Esophagus muscularis mucosa (tissue), 4 donors: ENCODE measurements at regions not wholly inside any gene's neighbourhood (a gene's known extent, or its start where the extent isn't known, plus 50 kb on each side); places are given as distances from the start of the nearest gene placed in this dataset.

Experiments used
- DNase-seq: peaks from one replicate; pipeline ENCODE4 v3.0.0-alpha.2; 2017; ENCODE audit errors: extremely low spot score
- H3K27ac ChIP-seq, 4 donors: fragments of 200-600 bp; sonication (generic); replicated peaks in 1 of 4; 1 replicate in 3 of 4; 2 replicates in 1 of 4; pipeline ENCODE4 v1.5.1; 2016 to 2019; ENCODE audit warnings: mild to moderate bottlenecking in 1 of 4
- H3K27me3 ChIP-seq, 4 donors: fragments of 200-600 bp; sonication (generic); one replicate each; pipeline versions ENCODE4 v1.5.1 to v1.6.0; 2016 to 2019
- H3K36me3 ChIP-seq, 4 donors: fragments of 200-600 bp; sonication (generic); one replicate each; pipeline ENCODE4 v1.5.1; 2016 to 2019
- H3K4me1 ChIP-seq, 4 donors: fragments of 200-600 bp; sonication (generic); one replicate each; pipeline ENCODE4 v1.5.1; 2016 to 2019
- H3K4me3 ChIP-seq, 4 donors: fragments of 200-600 bp; sonication (generic); 1 replicate in 2 of 4; 2 replicates in 2 of 4; pipeline ENCODE4 v1.5.1; 2016 to 2019; ENCODE audit warnings: mild to moderate bottlenecking in 4 of 4, moderate library complexity in 1 of 4
- H3K9me3 ChIP-seq, 4 donors: fragments of 200-600 bp; sonication (generic); 1 replicate in 3 of 4; 2 replicates in 1 of 4; pipeline ENCODE4 v1.5.1; 2016 to 2019
- CTCF ChIP-seq, 3 experiments: fragments of 200-600 bp in 2 of 3; fragments of 450-650 bp in 1 of 3; sonication (generic) in 2 of 3; IDR thresholded peaks; one replicate each; pipeline ENCODE4 v1.5.1; 2017 to 2019; ENCODE audit warnings: antibody characterized with exemption in 3 of 3, mild to moderate bottlenecking in 2 of 3, moderate library complexity in 1 of 3
- EP300 ChIP-seq: sonication (generic); formaldehyde crosslinking; IDR thresholded peaks from one replicate; pipeline ENCODE4 v1.6.1; 2017; ENCODE audit warnings: antibody characterized with exemption
- POLR2A ChIP-seq: fragments of 450-650 bp; IDR thresholded peaks from one replicate; pipeline ENCODE4 v1.6.1; 2017; ENCODE audit warnings: antibody characterized with exemption, moderate library complexity, mild to moderate bottlenecking, low read depth
- POLR2AphosphoS5 ChIP-seq, 2 donors: sonication (generic); formaldehyde crosslinking; IDR thresholded peaks; one replicate each; pipeline ENCODE4 v1.6.1; 2017; ENCODE audit warnings: antibody characterized with exemption in 2 of 2
- WGBS: methylation state at CpG from one replicate; pipeline ENCODE4 v1.1.5; 2018; 5-methylcytosine and 5-hydroxymethylcytosine counted together
- intact Hi-C: fragments of 100-400 bp; cut with DNase I; formaldehyde crosslinking; loops from one replicate; pipeline ENCODE4 v1.15.1; 2023

GRCh38 chr17:55622547-55622946, 100.1 kb downstream of the TMEM100 start:
- H3K27ac ChIP-seq = no peak overlapping the region
- H3K9me3 ChIP-seq = no peaks in the 10 kb centered on the region
- H3K27me3 ChIP-seq = no peaks in the 10 kb centered on the region
- intact Hi-C loops = no loop called here
- H3K4me3 ChIP-seq = no peak overlapping the region
- no peak for DNase-seq
- no peaks in the 10 kb centered on the region for H3K36me3 ChIP-seq
- TF ChIP-seq POLR2AphosphoS5 (IDR thresholded peaks at IDR 0.05) = no peak
- no peak for TF ChIP-seq EP300
- TF ChIP-seq CTCF (IDR thresholded peaks at IDR 0.05) = no peak
- no peak for TF ChIP-seq POLR2A
- H3K4me1 ChIP-seq = no peaks in the 10 kb centered on the region
- WGBS = 74% methylated on average over 3 of the region's 3 CpGs

GRCh38 chr17:55620945-55621344, 101.7 kb downstream of the TMEM100 start:
- no peak for TF ChIP-seq EP300
- DNase-seq = no peak
- Histone ChIP-seq H3K27ac (no peak overlapping the region), H3K4me3 (no peak overlapping the region), H3K27me3 (no peaks in the 10 kb centered on the region), H3K4me1 (no peaks in the 10 kb centered on the region), H3K36me3 (no peaks in the 10 kb centered on the region), H3K9me3 (no peaks in the 10 kb centered on the region)
- intact Hi-C loops = no loop called here
- 83% methylated on average over 4 of the region's 4 CpGs for WGBS

GRCh38 chr17:55620023-55620422, 102.6 kb downstream of the TMEM100 start:
- H3K27me3 ChIP-seq = no peaks in the 10 kb centered on the region
- H3K9me3 ChIP-seq = no peaks in the 10 kb centered on the region
- 97% methylated on average over 3 of the region's 3 CpGs for WGBS
- H3K27ac ChIP-seq = no peak overlapping the region
- H3K36me3 ChIP-seq = no peaks in the 10 kb centered on the region
- DNase-seq = no peak
- H3K4me3 ChIP-seq = no peak overlapping the region
- no peaks in the 10 kb centered on the region for H3K4me1 ChIP-seq
- intact Hi-C loops = no loop called here
- no peak for TF ChIP-seq CTCF (IDR thresholded peaks at IDR 0.05)
- no peak for TF ChIP-seq POLR2AphosphoS5 (IDR thresholded peaks at IDR 0.05)
- TF ChIP-seq EP300 = no peak
- no peak for TF ChIP-seq POLR2A

- Histone ChIP-seq H3K4me1 (peaks cover 0 to 7% (median 3%) of the 10 kb centered on the region in 4 donors), H3K36me3 (no peaks in the 10 kb centered on the region), H3K27ac (no peak overlapping the region), H3K27me3 (no peaks in the 10 kb centered on the region), H3K9me3 (no peaks in the 10 kb centered on the region), H3K4me3 (no peak overlapping the region)
- TF ChIP-seq POLR2A (no peak), POLR2AphosphoS5 (IDR thresholded peaks at IDR 0.05) (no peak), EP300 (no peak), CTCF (IDR thresholded peaks at IDR 0.05) (no peak)
- DNase-seq = no peak
- intact Hi-C loops = no loop called here
- 71% methylated on average over 4 of the region's 5 CpGs for WGBS
These were observed 105.2 kb downstream of the TMEM100 start for GRCh38 chr17:55617441-55617840.

- TF ChIP-seq POLR2A (no peak), CTCF (IDR thresholded peaks at IDR 0.05) (no peak), POLR2AphosphoS5 (IDR thresholded peaks at IDR 0.05) (no peak), EP300 (no peak)
- intact Hi-C loops = no loop called here
- WGBS = 79% methylated on average over 2 of the region's 2 CpGs
These were observed 102.8 kb upstream of the SMIM36 start for GRCh38 chr17:55614061-55614460.

More at GRCh38 chr17:55614061-55614460, 102.8 kb upstream of the SMIM36 start:
- no peaks in the 10 kb centered on the region for H3K9me3 ChIP-seq
- peaks cover 0 to 26% (median 16%) of the 10 kb centered on the region in 4 donors for H3K4me1 ChIP-seq
- H3K36me3 ChIP-seq = no peaks in the 10 kb centered on the region
- H3K27me3 ChIP-seq = no peaks in the 10 kb centered on the region
- no peak overlapping the region for H3K27ac ChIP-seq
- no peak for DNase-seq
- H3K4me3 ChIP-seq = no peak overlapping the region
